Activated CD8-positive, alpha-beta memory T cell treated with anti-CD3 and anti-CD28 coated beads for 36 hours (primary cell): ENCODE measurements at regions not wholly inside any gene's neighbourhood (a gene's known extent, or its start where the extent isn't known, plus 50 kb on each side); places are given as distances from the start of the nearest gene placed in this dataset.
"Not testable (repeated sequence)": the region's sequence is repeated elsewhere in the genome, so short reads cannot be mapped to it uniquely, and the experiment has no call there.

Experiments
- CTCF ChIA-PET: fragments of 350-600 bp; sonication (Branson Sonifier 250); formaldehyde crosslinking; loops from one replicate; lab custom pipeline; 2021; ENCODE audit warnings: antibody characterized with exemption; lab: Charles Lee
- POLR2A ChIA-PET: fragments of 350-600 bp; sonication (Branson Sonifier 250); formaldehyde crosslinking; loops from one replicate; lab custom pipeline; 2021; ENCODE audit warnings: antibody characterized with exemption; lab: Charles Lee

DNA sequence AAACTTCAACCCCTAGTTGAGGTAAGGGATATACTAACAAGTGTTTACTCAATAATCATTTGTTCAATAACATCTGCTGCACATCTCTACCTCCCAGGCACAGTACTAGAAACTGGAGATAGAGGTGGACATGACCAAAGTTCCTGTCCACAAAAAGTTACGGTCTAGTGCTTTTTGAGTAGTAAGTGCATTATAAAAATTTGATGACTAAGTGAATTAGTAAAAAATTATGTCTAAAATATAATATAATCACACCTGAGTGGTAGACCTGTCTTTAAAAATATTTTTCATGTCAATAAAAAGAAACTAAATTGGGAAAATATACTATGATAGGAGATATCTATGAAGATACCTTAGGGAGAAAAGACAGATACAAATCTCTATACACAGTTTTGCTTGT, 121.5 kb upstream of the FHIT start:
- ChIA-PET POLR2A (no interaction called here), CTCF (no interaction called here)

DNA sequence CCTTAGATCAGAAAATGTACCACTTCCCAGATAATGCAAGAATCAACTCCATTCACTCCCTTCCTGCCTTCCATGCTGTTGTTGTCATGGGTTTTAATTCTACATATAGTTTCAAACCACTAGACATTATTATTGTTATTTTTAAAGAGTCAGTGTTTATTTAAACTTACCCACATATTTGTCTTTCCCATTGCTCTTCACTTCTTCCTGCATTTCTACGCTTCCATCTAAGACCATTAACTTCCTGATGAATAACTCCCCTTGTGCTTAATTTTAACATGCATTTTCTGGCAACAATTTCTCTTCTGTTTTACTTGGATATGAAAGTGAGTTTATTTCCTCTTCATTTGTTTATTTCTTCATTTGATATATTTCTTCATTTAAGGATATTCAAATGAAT, 127.1 kb upstream of the FHIT start:
- ChIA-PET POLR2A (no interaction called here), CTCF (no interaction called here)

- ChIA-PET CTCF (interaction anchor here (1.4 kb wide), 1 partner anchor 14 kb away, joined by 3 read pairs; no protein-coding TSS in a partner anchor), POLR2A (interaction anchor here (0.6 kb wide), 1 partner anchor 23 kb away, joined by 3 read pairs; no protein-coding TSS in a partner anchor)
These were observed 130.6 kb upstream of the FHIT start for GRCh38 chr3:61381745-61382392.

DNA sequence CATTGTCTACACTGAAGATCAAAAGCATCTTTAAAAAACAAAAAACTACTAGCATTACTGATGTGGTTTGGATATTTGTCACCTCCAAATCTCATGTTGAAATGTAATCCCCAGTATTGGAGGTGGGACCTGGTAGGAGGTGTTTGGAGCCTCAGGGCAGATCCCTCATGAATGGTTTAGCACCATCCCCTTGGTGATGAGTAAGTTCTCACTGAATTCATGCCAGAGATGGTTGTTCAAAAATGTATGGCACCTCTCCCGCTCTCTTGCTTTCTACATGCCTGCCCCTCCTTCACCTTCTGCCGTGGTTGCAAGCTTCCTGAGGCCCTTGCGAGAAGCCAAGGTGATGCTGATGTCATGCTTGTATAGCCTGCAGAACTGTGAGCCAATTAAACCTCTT, 136.6 kb upstream of the FHIT start:
- CTCF ChIA-PET, result no interaction called here
- POLR2A ChIA-PET, result no interaction called here

DNA sequence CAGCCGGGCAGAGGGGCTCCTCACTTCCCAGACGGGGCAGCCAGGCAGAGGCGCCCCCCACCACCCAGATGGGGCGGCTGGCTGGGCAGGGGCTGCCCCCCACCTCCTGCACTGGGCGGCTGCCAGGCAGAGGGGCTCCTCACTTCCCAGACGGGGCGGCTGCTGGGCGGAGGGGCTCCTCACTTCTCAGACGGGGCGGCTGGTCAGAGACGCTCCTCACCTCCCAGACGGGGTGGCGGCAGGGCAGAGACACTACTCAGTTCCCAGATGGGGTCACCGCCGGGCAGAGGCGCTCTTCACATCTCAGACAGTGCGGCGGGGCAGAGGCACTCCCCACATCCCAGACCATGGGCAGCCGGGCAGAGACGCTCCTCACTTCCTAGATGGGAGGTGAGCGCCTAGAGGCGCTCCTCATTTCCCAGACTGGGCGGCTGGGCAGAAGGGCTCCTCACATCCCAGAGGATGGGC, 142.3 kb upstream of the FHIT start:
- POLR2A ChIA-PET, CTCF ChIA-PET: not testable (repeated sequence)

DNA sequence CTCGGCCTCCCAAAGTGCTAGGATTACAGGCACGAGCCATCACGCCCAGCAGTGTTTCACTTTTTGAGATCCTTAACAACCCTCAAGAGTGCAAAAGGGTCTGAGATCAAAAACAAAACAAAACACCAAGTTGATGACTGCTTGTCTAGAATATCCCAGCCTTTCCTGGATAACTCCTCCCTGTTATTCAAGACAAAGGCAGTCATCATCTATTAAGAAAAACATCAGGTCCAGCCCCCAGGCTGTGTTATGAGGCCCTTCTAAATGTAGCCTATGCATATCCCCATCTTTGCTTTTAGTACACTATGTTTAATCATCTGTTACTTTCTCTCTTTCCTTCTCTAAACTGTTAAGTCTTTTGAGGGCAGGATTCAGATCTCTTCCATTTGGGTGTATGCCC, 150.1 kb upstream of the FHIT start:
- ChIA-PET CTCF (no interaction called here), POLR2A (no interaction called here)

DNA sequence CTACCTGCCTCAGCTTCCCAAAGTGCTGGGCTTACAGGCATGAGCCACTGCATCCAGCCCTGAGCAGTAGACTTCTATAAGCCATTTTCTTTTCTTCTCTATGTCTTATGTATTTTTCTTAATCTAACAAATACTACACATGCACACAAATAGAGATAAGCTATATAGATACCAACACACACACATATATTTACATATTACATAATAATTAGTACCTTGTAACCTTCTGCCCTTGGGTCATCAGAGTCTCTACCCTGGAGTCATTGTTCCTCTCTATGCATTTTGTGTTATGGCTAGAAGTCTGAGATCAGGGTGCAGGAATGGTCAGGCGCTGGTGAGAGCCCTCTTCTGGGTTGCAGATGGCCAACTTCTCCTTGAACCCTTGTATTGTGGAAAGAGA, 154.0 kb upstream of the PTPRG start:
- ChIA-PET CTCF (no interaction called here), POLR2A (no interaction called here)

GRCh38 chr3:61409638-61410037, 151.7 kb upstream of the PTPRG start:
- ChIA-PET CTCF (no interaction called here), POLR2A (no interaction called here)

- CTCF ChIA-PET, POLR2A ChIA-PET: not testable (repeated sequence)
These were observed 151.0 kb upstream of the PTPRG start for GRCh38 chr3:61410358-61410757.

DNA sequence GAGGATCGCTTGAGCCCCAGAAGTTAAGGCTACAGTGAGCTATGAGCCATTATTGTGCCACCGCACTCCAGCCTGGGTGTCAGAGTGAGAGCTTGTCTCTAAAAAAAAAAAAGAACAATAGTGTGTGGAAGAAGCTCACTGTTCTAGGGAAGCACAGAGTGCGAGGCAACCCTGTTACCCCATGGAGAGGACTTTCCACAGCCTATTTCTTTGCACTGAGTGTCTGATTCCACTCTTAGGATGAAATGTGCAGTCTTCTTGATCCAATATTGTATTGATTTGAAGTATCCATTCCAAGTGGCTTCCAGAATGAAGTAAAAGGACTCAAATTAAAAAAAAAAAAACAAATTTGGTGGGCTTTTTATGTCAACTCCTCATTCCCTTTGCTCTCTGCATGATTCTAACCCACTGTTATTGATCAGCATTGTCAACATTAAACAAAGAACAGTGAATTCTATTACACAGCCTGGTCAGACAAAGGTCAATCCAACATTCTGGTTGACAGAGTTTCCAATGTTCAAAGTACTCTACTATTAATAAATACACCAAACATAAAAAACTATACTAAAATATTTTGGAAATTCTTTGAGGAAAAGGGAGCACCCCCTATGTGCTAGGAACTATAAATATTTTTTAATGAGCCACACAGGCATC, 150.2 kb upstream of the PTPRG start:
- POLR2A ChIA-PET, result no interaction called here
- CTCF ChIA-PET, result no interaction called here

- POLR2A ChIA-PET, result no interaction called here
- CTCF ChIA-PET, result no interaction called here
These were observed 146.9 kb upstream of the PTPRG start for GRCh38 chr3:61414456-61414855.

DNA sequence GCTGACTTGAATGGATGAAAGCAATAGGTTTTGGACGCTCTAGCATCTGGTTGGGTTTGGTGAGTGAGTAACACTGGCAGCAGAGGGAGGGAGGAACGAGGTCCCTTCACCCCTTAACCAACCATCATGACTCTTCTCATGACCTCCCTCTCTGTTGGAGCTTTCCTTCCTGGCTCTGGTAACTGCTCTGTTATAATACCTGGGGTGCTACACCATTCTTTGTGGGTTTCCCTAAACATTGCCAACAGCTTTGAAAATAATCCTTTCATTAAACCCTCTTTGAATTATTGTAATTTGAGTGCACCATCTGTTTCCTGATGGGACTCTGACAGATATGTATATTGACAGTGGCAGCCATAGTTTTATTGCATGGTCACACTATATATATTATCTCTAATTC, 146.2 kb upstream of the PTPRG start:
- ChIA-PET CTCF (no interaction called here), POLR2A (no interaction called here)

GRCh38 chr3:61416618-61417017, 144.8 kb upstream of the PTPRG start:
- CTCF ChIA-PET, result no interaction called here
- POLR2A ChIA-PET, result no interaction called here

- ChIA-PET CTCF (no interaction called here), POLR2A (no interaction called here)
These were observed 144.0 kb upstream of the PTPRG start for GRCh38 chr3:61417352-61417751.

DNA sequence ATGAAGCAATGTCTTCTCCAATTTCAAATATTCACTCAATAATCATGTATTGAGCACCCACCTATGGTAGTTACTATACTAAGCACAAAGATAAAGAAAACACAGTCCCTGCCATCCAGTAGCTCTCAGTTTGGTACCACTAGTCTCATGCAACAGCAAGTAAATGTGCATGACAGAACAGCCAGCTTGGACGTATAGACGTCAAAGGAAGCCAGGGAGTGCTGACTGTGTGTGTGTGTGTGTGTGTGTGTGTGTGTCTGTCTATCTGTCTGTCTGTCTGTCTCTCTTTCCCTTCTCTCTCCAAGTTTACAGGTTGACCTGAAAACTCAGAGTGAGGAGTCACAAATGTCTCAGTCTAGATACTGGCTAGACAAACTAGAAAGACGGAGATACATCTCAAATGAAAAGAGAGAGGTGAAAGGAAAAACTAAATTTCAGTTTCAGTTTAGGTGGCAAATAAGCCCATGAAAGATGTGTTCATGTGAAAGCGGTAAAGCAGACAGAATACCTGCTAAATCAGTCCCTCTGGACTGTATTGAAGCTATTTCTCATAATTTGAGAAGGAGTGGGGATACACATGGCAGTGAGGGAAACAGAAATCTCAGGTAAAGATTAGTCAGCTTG, 141.1 kb upstream of the PTPRG start:
- POLR2A ChIA-PET, result no interaction called here
- CTCF ChIA-PET, result interaction anchor here (0.6 kb wide), 1 partner anchor 67 kb away, joined by 3 read pairs; no protein-coding TSS in a partner anchor

DNA sequence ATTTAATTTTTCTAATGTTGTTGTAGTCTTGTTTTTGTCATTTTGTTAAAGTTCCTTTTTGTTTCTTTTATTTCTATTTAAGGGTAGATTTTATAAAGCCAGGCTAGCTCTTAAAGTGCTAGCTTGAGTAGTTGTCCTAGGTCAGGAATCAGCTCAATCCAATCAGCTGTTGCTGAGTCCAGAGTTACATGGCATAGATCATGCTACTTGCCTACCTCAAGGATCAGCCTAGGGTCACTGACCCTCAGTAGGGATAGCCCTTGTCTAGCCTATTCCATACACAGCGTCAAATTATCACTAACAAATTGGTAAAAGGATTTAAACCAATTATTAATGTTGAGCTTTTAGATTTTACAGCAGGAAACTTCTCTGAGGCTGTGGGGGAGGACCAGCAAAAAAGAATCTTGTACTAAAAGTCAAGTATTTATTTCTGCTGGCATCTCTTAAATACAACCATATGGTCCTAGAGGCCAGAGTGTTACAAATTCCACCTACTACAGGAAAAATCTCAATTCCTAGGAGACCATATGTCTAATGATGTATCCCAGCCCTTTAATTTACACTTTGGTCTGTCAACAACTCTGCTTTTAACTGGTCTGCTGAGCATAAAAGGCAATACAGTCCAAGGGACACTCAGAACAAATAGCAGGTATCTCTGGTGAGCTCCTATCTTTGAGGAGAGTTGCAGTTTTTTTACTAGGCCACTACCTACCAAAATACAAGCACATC, 138.3 kb upstream of the PTPRG start:
- CTCF ChIA-PET, result no interaction called here
- POLR2A ChIA-PET, result no interaction called here

GRCh38 chr3:61425356-61425755, 136.0 kb upstream of the PTPRG start:
- POLR2A ChIA-PET, result no interaction called here
- CTCF ChIA-PET, result no interaction called here

DNA sequence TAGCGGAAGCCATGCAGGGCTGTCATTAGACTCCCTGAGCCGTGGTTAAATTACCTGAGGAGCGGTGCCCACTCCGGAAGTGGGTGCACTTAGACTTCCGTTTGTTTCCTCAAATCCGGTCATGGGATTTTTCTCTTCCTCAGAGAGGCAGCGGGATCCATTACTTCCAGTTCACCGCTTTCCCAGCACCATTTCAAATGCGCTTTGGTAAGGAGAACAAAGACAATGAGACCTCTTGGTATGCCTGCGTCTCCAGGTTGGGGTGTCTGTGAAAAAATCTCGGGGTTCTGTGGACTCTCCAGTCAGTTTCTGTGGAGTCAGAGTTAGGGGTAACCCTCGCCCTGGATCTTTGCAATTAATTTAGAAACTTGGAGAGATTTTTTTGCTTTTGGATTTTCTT, 132.3 kb upstream of the PTPRG start:
- CTCF ChIA-PET, result no interaction called here

DNA sequence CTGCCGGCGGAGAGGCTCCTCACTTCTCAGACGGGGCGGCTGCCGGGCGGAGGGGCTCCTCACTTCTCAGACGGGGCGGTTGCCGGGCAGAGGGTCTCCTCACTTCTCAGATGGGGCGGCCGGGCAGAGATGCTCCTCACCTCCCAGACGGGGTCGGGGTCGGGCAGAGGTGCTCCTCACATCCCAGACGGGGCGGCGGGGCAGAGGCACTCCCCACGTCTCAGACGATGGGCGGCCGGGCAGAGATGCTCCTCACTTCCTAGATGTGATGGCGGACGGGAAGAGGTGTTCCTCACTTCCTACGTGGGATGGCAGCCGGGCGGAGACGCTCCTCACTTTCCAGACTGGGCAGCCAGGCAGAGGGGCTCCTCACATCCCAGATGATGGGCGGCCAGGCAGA, 126.5 kb upstream of the PTPRG start:
- POLR2A ChIA-PET, result not testable (repeated sequence)

More for the DNA sequence above, 132.3 kb upstream of the PTPRG start:
- POLR2A ChIA-PET, result no interaction called here

GRCh38 chr3:61435361-61435760, 126.0 kb upstream of the PTPRG start:
- CTCF ChIA-PET, POLR2A ChIA-PET: not testable (repeated sequence)

More for the DNA sequence above, 126.5 kb upstream of the PTPRG start:
- CTCF ChIA-PET, result not testable (repeated sequence)
